IMR-90 (cell line): ENCODE measurements at regions not wholly inside any gene's neighbourhood (a gene's known extent, or its start where the extent isn't known, plus 50 kb on each side); places are given as distances from the start of the nearest gene placed in this dataset.

Experiments
- ATAC-seq: fragments of 200-7000 bp; cut with Tn5 transposase; 2 replicates; pipeline ENCODE4 v1.9.1; 2020; ENCODE audit warnings: low read depth, mild to moderate bottlenecking, moderate library complexity
- BruUV-seq: library from RNA; stranded (reverse); fragments of 400-500 nt; replicated peaks from 2 replicates; lab custom pipeline; 2021; lab: Mats Ljungman, UMichigan
- CTCF ChIA-PET: fragments of 300-600 bp; formaldehyde crosslinking; extraction: SDS; loops from one replicate; lab custom pipeline; 2021; ENCODE audit warnings: antibody characterized with exemption; lab: Yijun Ruan, JAX
- POLR2A ChIA-PET: fragments of 300-600 bp; sonication (Branson Sonifier 250); formaldehyde crosslinking; loops from one replicate; lab custom pipeline; 2022; ENCODE audit warnings: antibody characterized with exemption; ENCODE audit not compliant: unreplicated experiment; lab: Charles Lee
- DNase-seq: peaks from one replicate; pipeline ENCODE4 v3.0.0; 2013
- H2AFZ ChIP-seq: replicated peaks from 2 replicates; pipeline ENCODE3; 2013; ENCODE audit warnings: low read length, mild to moderate bottlenecking; ENCODE audit not compliant: poor library complexity
- H2AK5ac ChIP-seq: 2 replicates; pipeline ENCODE4 v1.6.1; 2013; ENCODE audit warnings: low read depth, low read length, inconsistent platforms
- H2AK9ac ChIP-seq: replicated peaks from 2 replicates; pipeline ENCODE3; 2013; ENCODE audit warnings: mild to moderate bottlenecking, low read depth, low read length, moderate library complexity; ENCODE audit not compliant: poor library complexity
- H2BK120ac ChIP-seq: 2 replicates; pipeline ENCODE4 v1.6.1; 2013; ENCODE audit warnings: low read depth, low read length, inconsistent platforms
- H2BK15ac ChIP-seq: 3 replicates; pipeline ENCODE4 v1.6.1; 2013; ENCODE audit warnings: low read depth, low read length, inconsistent platforms
- H2BK20ac ChIP-seq: 2 replicates; pipeline ENCODE4 v1.6.1; 2013; ENCODE audit warnings: low read depth, mild to moderate bottlenecking, inconsistent platforms, low read length, moderate library complexity
- H2BK5ac ChIP-seq: 2 replicates; pipeline ENCODE4 v1.6.1; 2013; ENCODE audit warnings: mild to moderate bottlenecking, low read depth, low read length, inconsistent platforms; ENCODE audit not compliant: poor library complexity, severe bottlenecking
- H3K14ac ChIP-seq: replicated peaks from 2 replicates; pipeline ENCODE4 v1.6.1; 2013; ENCODE audit warnings: low read depth, low read length, inconsistent platforms
- H3K18ac ChIP-seq: 2 replicates; pipeline ENCODE4 v1.6.1; 2013; ENCODE audit warnings: low read depth, low read length, control low read depth
- H3K23ac ChIP-seq: 2 replicates; pipeline ENCODE4 v1.6.1; 2013; ENCODE audit warnings: low read depth, low read length, inconsistent platforms
- H3K27ac ChIP-seq: 2 replicates; pipeline ENCODE4 v1.5.1; 2013; ENCODE audit warnings: mild to moderate bottlenecking, control low read depth, low read length; ENCODE audit not compliant: insufficient read depth
- H3K27me3 ChIP-seq: 2 replicates; pipeline ENCODE4 v1.6.1; 2013; ENCODE audit warnings: low read length; ENCODE audit not compliant: control insufficient read depth, insufficient read depth
- H3K36me3 ChIP-seq: 2 replicates; pipeline ENCODE4 v1.6.1; 2013; ENCODE audit warnings: low read length, mixed read lengths; ENCODE audit not compliant: control insufficient read depth, insufficient read depth
- H3K4ac ChIP-seq: 2 replicates; pipeline ENCODE4 v1.6.1; 2013; ENCODE audit warnings: low read depth, low read length, inconsistent platforms
- H3K4me1 ChIP-seq: 2 replicates; pipeline ENCODE4 v1.6.1; 2013; ENCODE audit warnings: low read length, mixed read lengths; ENCODE audit not compliant: control insufficient read depth, insufficient read depth
- H3K4me2 ChIP-seq: 2 replicates; pipeline ENCODE4 v1.6.1; 2013; ENCODE audit warnings: low read depth, mild to moderate bottlenecking, control low read depth, low read length, moderate library complexity
- H3K4me3 ChIP-seq: 2 replicates; pipeline ENCODE4 v1.5.1; 2013; ENCODE audit warnings: low read depth, mild to moderate bottlenecking, control low read depth, low read length, moderate library complexity; ENCODE audit not compliant: insufficient read depth
- H3K56ac ChIP-seq: 2 replicates; pipeline ENCODE4 v1.6.1; 2013; ENCODE audit warnings: low read length, inconsistent platforms; ENCODE audit not compliant: insufficient read depth; ENCODE audit errors: extremely low read depth
- H3K79me1 ChIP-seq, 2 experiments: 2 replicates each; pipeline ENCODE4 v1.6.1; 2013; ENCODE audit warnings: low read length in 2 of 2, inconsistent platforms in 1 of 2, low read depth in 1 of 2
- H3K9ac ChIP-seq: 2 replicates; pipeline ENCODE4 v1.6.1; 2013; ENCODE audit warnings: low read depth, low read length, control low read depth
- H3K9me1 ChIP-seq: 2 replicates; pipeline ENCODE4 v1.6.1; 2013; ENCODE audit warnings: low read length, inconsistent platforms; ENCODE audit not compliant: insufficient read depth
- H3K9me3 ChIP-seq: 2 replicates; pipeline ENCODE4 v1.6.1; 2013; ENCODE audit warnings: low read length; ENCODE audit not compliant: control insufficient read depth, insufficient read depth
- H4K20me1 ChIP-seq: 2 replicates; pipeline ENCODE4 v1.6.1; 2013; ENCODE audit warnings: low read length, inconsistent platforms; ENCODE audit not compliant: insufficient read depth
- H4K5ac ChIP-seq: 2 replicates; pipeline ENCODE4 v1.6.1; 2013; ENCODE audit warnings: mild to moderate bottlenecking, low read depth, low read length, control low read depth
- H4K8ac ChIP-seq, 2 experiments: 2 replicates each; pipeline ENCODE4 v1.6.1; 2013; ENCODE audit warnings: low read depth in 2 of 2, low read length in 2 of 2, control low read depth in 1 of 2, inconsistent platforms in 1 of 2
- H4K91ac ChIP-seq: 2 replicates; pipeline ENCODE4 v1.6.1; 2013; ENCODE audit warnings: low read depth, low read length, inconsistent platforms; ENCODE audit not compliant: insufficient read depth
- MAFK ChIP-seq: IDR thresholded peaks from 2 replicates; pipeline ENCODE4 v1.6.1; 2012; ENCODE audit warnings: low read depth, low read length, improper control_type of control experiment
- MAZ ChIP-seq: IDR thresholded peaks from 2 replicates; pipeline ENCODE4 v1.6.1; 2012; ENCODE audit warnings: low read depth, mild to moderate bottlenecking, low read length, improper control_type of control experiment, moderate library complexity, borderline replicate concordance
- RAD21 ChIP-seq: IDR thresholded peaks from 2 replicates; pipeline ENCODE4 v1.6.1; 2012; ENCODE audit warnings: low read length, improper control_type of control experiment
- RCOR1 ChIP-seq: IDR thresholded peaks from 2 replicates; pipeline ENCODE4 v1.6.1; 2012; ENCODE audit warnings: mild to moderate bottlenecking, low read length, improper control_type of control experiment; ENCODE audit not compliant: insufficient replicate concordance
- USF2 ChIP-seq: fragments of 150-350 bp; IDR thresholded peaks from 2 replicates; pipeline ENCODE4 v1.6.1; 2017; ENCODE audit warnings: mild to moderate bottlenecking, antibody characterized with exemption, low read length, low read depth
- WGBS, 2 experiments: methylation state at CpG; one replicate each; pipeline versions ENCODE4 v1.1.5 to v1.1.7; 2013; ENCODE audit warnings: missing lambda C conversion rate in 2 of 2; ENCODE audit not compliant: insufficient read length in 1 of 2; ENCODE audit errors: extremely low coverage in 2 of 2; 5-methylcytosine and 5-hydroxymethylcytosine counted together
- dilution Hi-C: fragments of 300-500 bp; cut with HindIII; formaldehyde crosslinking; loops from one replicate; pipeline ENCODE4 v1.14.3; 2018; ENCODE audit warnings: low sequenced_read_pairs; ENCODE audit not compliant: unreplicated experiment
- in situ Hi-C: fragments of 300-500 bp; cut with MboI; formaldehyde crosslinking; loops from 3 replicates; pipeline ENCODE4 v1.14.3; 2019; ENCODE audit warnings: low sequenced_read_pairs, inconsistent platforms, mixed read lengths
- intact Hi-C: fragments of 100-400 bp; cut with micrococcal nuclease; formaldehyde crosslinking; loops from 2 replicates; pipeline ENCODE4 v1.10.0; 2022

- POLR2A ChIA-PET: no interaction called here
- TF ChIP-seq RAD21: no peak
- TF ChIP-seq MAFK: no peak
- no peak for TF ChIP-seq RCOR1
- no peak for TF ChIP-seq USF2
- no peak for TF ChIP-seq MAZ
- H2AK5ac ChIP-seq: no peak overlapping the region
- no peak overlapping the region for H3K4ac ChIP-seq
- H2BK120ac ChIP-seq: no peak overlapping the region
- no peaks in the 10 kb centered on the region for H3K36me3 ChIP-seq
- H4K20me1 ChIP-seq: no peaks in the 10 kb centered on the region
- no peaks in the 10 kb centered on the region for H3K9me1 ChIP-seq
- H2BK15ac ChIP-seq: no peak overlapping the region
- H2AK9ac ChIP-seq: no peak overlapping the region
- no TSS peak for BruUV-seq
- DNase-seq: no peak
- no peak overlapping the region for H3K56ac ChIP-seq
- H3K79me1 ChIP-seq: no peaks in the 10 kb centered on the region
- no peak for ATAC-seq
- H3K27ac ChIP-seq: no peak overlapping the region
- no peak overlapping the region for H2AFZ ChIP-seq
- H4K5ac ChIP-seq: no peak overlapping the region
- no peak overlapping the region for H3K18ac ChIP-seq
- no peaks in the 10 kb centered on the region for H3K4me1 ChIP-seq
- CTCF ChIA-PET: no interaction called here
- no peak overlapping the region for H4K8ac ChIP-seq
- no peak overlapping the region for H3K14ac ChIP-seq
- in situ Hi-C loops: no loop called here
- H3K4me2 ChIP-seq: no peak overlapping the region
- no peak overlapping the region for H3K9ac ChIP-seq
- no CpG with 5 or more reads among the region's 5 CpGs for WGBS, 2 experiments
- no peak overlapping the region for H2BK20ac ChIP-seq
- dilution Hi-C loops: no loop called here
- intact Hi-C loops: no loop called here
- H3K4me3 ChIP-seq: no peak overlapping the region
- H3K23ac ChIP-seq: no peak overlapping the region
- H3K9me3 ChIP-seq: no peaks in the 10 kb centered on the region
- H3K27me3 ChIP-seq: no peaks in the 10 kb centered on the region
- H4K91ac ChIP-seq: no peak overlapping the region
- H2BK5ac ChIP-seq: no peak overlapping the region
Observed at GRCh38 chrX:27884654-27885053, 76.9 kb downstream of the MAGEB10 start.
